Ovary (tissue), 7 donors: ENCODE measurements at regions not wholly inside any gene's neighbourhood (a gene's known extent, or its start where the extent isn't known, plus 50 kb on each side); places are given as distances from the start of the nearest gene placed in this dataset.

Source experiments
- DNase-seq, 5 donors: peaks; one replicate each; pipeline ENCODE4 v3.0.0-alpha.2; 2019 to 2020
- H3K27ac ChIP-seq, 2 donors: fragments of 200-600 bp; one replicate each; pipeline versions ENCODE4 v1.5.1 to v1.8.0; 2019 to 2022
- H3K27me3 ChIP-seq: fragments of 200-600 bp; one replicate; pipeline ENCODE4 v1.8.0; 2022
- H3K36me3 ChIP-seq: fragments of 200-600 bp; sonication (generic); one replicate; pipeline ENCODE4 v1.5.1; 2019
- H3K4me1 ChIP-seq: one replicate; pipeline ENCODE4 v1.8.1; 2013; ENCODE audit warnings: mild to moderate bottlenecking, moderate library complexity; ENCODE audit not compliant: insufficient read depth
- H3K4me3 ChIP-seq: fragments of 200-600 bp; sonication (generic); one replicate; pipeline ENCODE4 v1.5.1; 2017
- H3K9me3 ChIP-seq, 2 donors: fragments of 200-600 bp in 1 of 2; sonication (generic) in 1 of 2; one replicate each; pipeline versions ENCODE4 v1.5.1 to v1.8.1; 2013 to 2019; ENCODE audit warnings: mild to moderate bottlenecking in 1 of 2, moderate library complexity in 1 of 2
- CTCF ChIP-seq, 3 donors: fragments of 450-650 bp in 2 of 3; fragments of 200-600 bp in 1 of 3; IDR thresholded peaks; one replicate each; pipeline versions ENCODE4 v1.5.1 to v1.8.0; 2016 to 2022; ENCODE audit warnings: antibody characterized with exemption in 3 of 3, mild to moderate bottlenecking in 1 of 3
- EP300 ChIP-seq: sonication (generic); formaldehyde crosslinking; IDR thresholded peaks from one replicate; pipeline ENCODE4 v1.6.1; 2017; ENCODE audit warnings: antibody characterized with exemption
- POLR2A ChIP-seq: fragments of 450-650 bp; IDR thresholded peaks from one replicate; pipeline ENCODE4 v1.6.1; 2017; ENCODE audit warnings: antibody characterized with exemption, mild to moderate bottlenecking, moderate library complexity
- WGBS, 3 donors: extraction: QIAGEN DNeasy Blood & Tissue Kit in 1 of 3; methylation state at CpG; one replicate each; pipeline versions ENCODE4 v1.1.5 to v1.1.7; 2013 to 2017; 5-methylcytosine and 5-hydroxymethylcytosine counted together
- intact Hi-C, 4 donors: fragments of 100-400 bp; cut with DNase I; formaldehyde crosslinking; loops; one replicate each; pipeline versions ENCODE4 v1.11.0 to v1.15.1; 2022 to 2023
- donor health status: DM: no; HTN: no; CAD: no; lungs with moderate emphysema.
- donor health status: DM: no; HTN: no; CAD: no.
- donor health status: Bipolar disorder and iron deficiency.
- donor health status: DM: no; HTN: no; CAD: no.
- donor health status: DM: yes; HTN: yes; CAD: no.

DNA sequence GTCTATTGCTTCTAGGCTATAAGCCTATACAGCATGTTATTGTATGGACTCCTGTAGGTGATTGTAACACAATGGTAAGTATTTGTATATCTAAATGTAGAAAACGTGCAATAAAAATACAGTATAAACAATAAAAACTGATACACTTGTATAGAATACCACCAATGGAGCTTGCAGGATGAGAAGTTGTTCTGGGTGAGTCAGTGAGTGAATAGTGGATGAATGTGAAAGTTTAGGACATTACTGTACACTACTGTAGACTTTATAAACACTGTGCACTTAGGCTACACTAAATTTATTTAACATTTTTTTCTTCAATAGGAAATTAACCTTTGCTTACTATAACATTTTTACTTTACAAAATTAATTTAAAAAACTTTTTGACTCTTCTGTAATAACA lies 679.2 kb upstream of the ZNF804A start:
- intact Hi-C loops = no loop called here
- no peaks in the 10 kb centered on the region for H3K36me3 ChIP-seq
- no peaks in the 10 kb centered on the region for H3K4me1 ChIP-seq
- H3K4me3 ChIP-seq = no peak overlapping the region
- WGBS, 3 donors = 61 to 76% (median 63%) methylated on average over 1 of the region's 1 CpG
- TF ChIP-seq CTCF (IDR thresholded peaks at IDR 0.05) = no peak
- no peak for TF ChIP-seq POLR2A
- TF ChIP-seq EP300 = no peak
- DNase-seq = no peak
- H3K27ac ChIP-seq = no peak overlapping the region
- H3K9me3 ChIP-seq = no peaks in the 10 kb centered on the region
- no peaks in the 10 kb centered on the region for H3K27me3 ChIP-seq

- Histone ChIP-seq H3K9me3 (no peaks in the 10 kb centered on the region), H3K4me1 (no peaks in the 10 kb centered on the region), H3K27ac (no peak overlapping the region), H3K27me3 (no peaks in the 10 kb centered on the region), H3K36me3 (no peaks in the 10 kb centered on the region), H3K4me3 (no peak overlapping the region)
- 89 to 91% (median 89%) methylated on average over 2 of the region's 2 CpGs for WGBS, 3 donors
- TF ChIP-seq CTCF (IDR thresholded peaks at IDR 0.05) = no peak
- no peak for TF ChIP-seq EP300
- no peak for TF ChIP-seq POLR2A
- intact Hi-C loops = no loop called here
- DNase-seq = no peak
Observed at GRCh38 chr2:183919926-183920325, 678.4 kb upstream of the ZNF804A start.

DNA sequence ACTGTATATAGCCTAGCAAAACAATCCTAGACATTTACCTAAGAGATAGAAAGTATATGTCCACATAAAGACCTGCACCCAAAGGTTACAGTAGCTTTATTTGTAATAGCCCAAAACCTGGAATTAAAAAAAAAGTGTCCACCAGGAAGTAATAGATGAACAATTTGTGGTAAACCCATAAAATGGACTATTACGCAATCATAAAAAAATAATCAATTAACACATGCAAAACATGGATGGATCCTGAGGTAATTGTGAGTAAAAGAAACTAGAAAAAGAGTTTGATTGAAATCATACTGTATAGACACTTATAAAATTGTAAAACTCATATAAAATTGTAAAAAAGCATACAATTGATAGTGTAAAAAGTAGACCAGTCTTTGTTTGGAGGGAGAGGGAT lies 673.0 kb upstream of the ZNF804A start:
- intact Hi-C loops = no loop called here

GRCh38 chr2:183926433-183926832 lies 671.9 kb upstream of the ZNF804A start:
- H3K27me3 ChIP-seq = no peaks in the 10 kb centered on the region
- no peak overlapping the region for H3K27ac ChIP-seq
- DNase-seq = no peak
- H3K4me1 ChIP-seq = no peaks in the 10 kb centered on the region
- H3K36me3 ChIP-seq = no peaks in the 10 kb centered on the region
- WGBS, 3 donors = 60 to 71% (median 68%) methylated on average over 1 of the region's 1 CpG
- no peak overlapping the region for H3K4me3 ChIP-seq
- TF ChIP-seq POLR2A (no peak), EP300 (no peak), CTCF (IDR thresholded peaks at IDR 0.05) (no peak)
- H3K9me3 ChIP-seq = no peaks in the 10 kb centered on the region
- intact Hi-C loops = no loop called here

More for the DNA sequence above, 673.0 kb upstream of the ZNF804A start:
- WGBS, 3 donors = 94 to 98% (median 95%) methylated on average over 1 of the region's 1 CpG
- H3K4me1 ChIP-seq = no peaks in the 10 kb centered on the region
- no peak overlapping the region for H3K27ac ChIP-seq
- H3K4me3 ChIP-seq = no peak overlapping the region
- TF ChIP-seq EP300 = no peak
- TF ChIP-seq CTCF (IDR thresholded peaks at IDR 0.05) = no peak
- no peak for TF ChIP-seq POLR2A
- H3K9me3 ChIP-seq = no peaks in the 10 kb centered on the region
- no peaks in the 10 kb centered on the region for H3K36me3 ChIP-seq
- H3K27me3 ChIP-seq = no peaks in the 10 kb centered on the region
- DNase-seq = no peak
